ENCODE measurements at regions not wholly inside any gene's neighbourhood (a gene's known extent, or its start where the extent isn't known, plus 50 kb on each side); places are given as distances from the start of the nearest gene placed in this dataset.
"Not testable (repeated sequence)": the region's sequence is repeated elsewhere in the genome, so short reads cannot be mapped to it uniquely, and the experiment has no call there.

GRCh38 chr12:60529261-60529660 lies 933.4 kb downstream of the SLC16A7 start:
- DNase-seq (ENCODE audit: low read depth), result no peak
- TF ChIP-seq CTCF (conservative IDR thresholded peaks at IDR 0.05; ENCODE audit: low read depth, low read length), result no peak
- no peak overlapping the region for H3K4me3 ChIP-seq (ENCODE audit: low read depth, low read length)

GRCh38 chr12:60529723-60530122 lies 933.9 kb downstream of the SLC16A7 start:
- no peak overlapping the region for H3K4me3 ChIP-seq (ENCODE audit: low read depth, low read length)
- no peak for TF ChIP-seq CTCF (conservative IDR thresholded peaks at IDR 0.05; ENCODE audit: low read depth, low read length)
- DNase-seq (ENCODE audit: low read depth), result no peak

- DNase-seq (ENCODE audit: low read depth), result no peak
- TF ChIP-seq CTCF (conservative IDR thresholded peaks at IDR 0.05; ENCODE audit: low read depth, low read length), result no peak
- no peak overlapping the region for H3K4me3 ChIP-seq (ENCODE audit: low read depth, low read length)
These were observed 939.5 kb downstream of the SLC16A7 start for GRCh38 chr12:60535363-60535762.

- TF ChIP-seq CTCF (conservative IDR thresholded peaks at IDR 0.05; ENCODE audit: low read depth, low read length), result no peak
- no peak for DNase-seq (ENCODE audit: low read depth)
- no peak overlapping the region for H3K4me3 ChIP-seq (ENCODE audit: low read depth, low read length)
These were observed 943.8 kb downstream of the SLC16A7 start for GRCh38 chr12:60539592-60539991.

- DNase-seq (ENCODE audit: low read depth), result no peak
- no peak overlapping the region for H3K4me3 ChIP-seq (ENCODE audit: low read depth, low read length)
- no peak for TF ChIP-seq CTCF (conservative IDR thresholded peaks at IDR 0.05; ENCODE audit: low read depth, low read length)
These were observed 973.1 kb downstream of the SLC16A7 start for GRCh38 chr12:60568914-60569313.

- no peak overlapping the region for H3K4me3 ChIP-seq (ENCODE audit: low read depth, low read length)
- DNase-seq (ENCODE audit: low read depth), result no peak
- TF ChIP-seq CTCF (conservative IDR thresholded peaks at IDR 0.05; ENCODE audit: low read depth, low read length), result no peak
These were observed 981.8 kb downstream of the SLC16A7 start for GRCh38 chr12:60577607-60578006.

- DNase-seq (ENCODE audit: low read depth); H3K4me3 ChIP-seq (ENCODE audit: low read depth, low read length): not testable (repeated sequence)
These were observed 991.8 kb downstream of the SLC16A7 start for GRCh38 chr12:60587664-60588063.

All from epithelial cell of proximal tubule (primary cell).